GM12878 (cell line): ENCODE measurements at regions not wholly inside any gene's neighbourhood (a gene's known extent, or its start where the extent isn't known, plus 50 kb on each side); places are given as distances from the start of the nearest gene placed in this dataset.

ENCODE experiments used
- CEBPZ ChIP-seq: fragments of 150-350 bp; IDR thresholded peaks from 2 replicates; pipeline ENCODE4 v1.6.1; 2016; ENCODE audit warnings: low read depth, low read length
- E2F8 ChIP-seq: fragments of 450-650 bp; IDR thresholded peaks from 2 replicates; pipeline ENCODE4 v1.6.1; 2018; ENCODE audit warnings: mild to moderate bottlenecking, low read depth, moderate library complexity; ENCODE audit not compliant: partially characterized antibody
- EGR1 ChIP-seq, 2 experiments: IDR thresholded peaks; 1 replicate in 1 of 2; 2 replicates in 1 of 2; pipeline ENCODE4 v1.6.1; 2011 to 2012; ENCODE audit warnings: low read depth in 2 of 2, low read length in 2 of 2, borderline replicate concordance in 1 of 2, mild to moderate bottlenecking in 1 of 2, moderate library complexity in 1 of 2
- ESRRA ChIP-seq: IDR thresholded peaks from 2 replicates; pipeline ENCODE4 v1.6.1; 2012; ENCODE audit warnings: mild to moderate bottlenecking, low read length, improper control_type of control experiment
- FOXK2 ChIP-seq: fragments of 450-650 bp; IDR thresholded peaks from 2 replicates; pipeline ENCODE4 v1.6.1; 2017; ENCODE audit warnings: mild to moderate bottlenecking, moderate library complexity
- MXI1 ChIP-seq: fragments of 150-350 bp; IDR thresholded peaks from 2 replicates; pipeline ENCODE4 v1.6.1; 2011; ENCODE audit warnings: low read depth, mild to moderate bottlenecking, inconsistent platforms, low read length, improper control_type of control experiment
- RUNX3 ChIP-seq: IDR thresholded peaks from 2 replicates; pipeline ENCODE4 v1.6.1; 2012; ENCODE audit warnings: low read length, inconsistent platforms
- SIN3A ChIP-seq: IDR thresholded peaks from 2 replicates; pipeline ENCODE4 v1.6.1; 2012; ENCODE audit warnings: low read depth, low read length, improper control_type of control experiment
- SIX5 ChIP-seq: IDR thresholded peaks from 2 replicates; pipeline ENCODE4 v1.6.1; 2011; ENCODE audit warnings: mild to moderate bottlenecking, low read depth, low read length, moderate library complexity; ENCODE audit not compliant: severe bottlenecking
- SMAD1 ChIP-seq: fragments of 450-650 bp; IDR thresholded peaks from 2 replicates; pipeline ENCODE4 v1.6.1; 2018; ENCODE audit warnings: mild to moderate bottlenecking, low read depth; ENCODE audit not compliant: partially characterized antibody
- STAT1 ChIP-seq: fragments of 450-650 bp; conservative IDR thresholded peaks from 2 replicates; pipeline ENCODE4 v1.6.1; 2014; ENCODE audit warnings: antibody characterized with exemption, mild to moderate bottlenecking
- SUZ12 ChIP-seq: fragments of 200-600 bp; sonication (generic); IDR thresholded peaks from one replicate; pipeline ENCODE4 v1.6.1; 2018; ENCODE audit warnings: antibody characterized with exemption, mild to moderate bottlenecking; ENCODE audit not compliant: unreplicated experiment
- ZBTB4 ChIP-seq: fragments of 450-650 bp; formaldehyde crosslinking; IDR thresholded peaks from 2 replicates; pipeline ENCODE4 v1.4.0; 2022; ENCODE audit warnings: mild to moderate bottlenecking, moderate library complexity
- TF ChIP-seq, protein P1 (sequence below): fragments of 150-350 bp; IDR thresholded peaks from 2 replicates; pipeline ENCODE4 v1.6.1; 2014; ENCODE audit warnings: mild to moderate bottlenecking, low read depth, low read length
- TF ChIP-seq, protein P2 (sequence below): fragments of 450-650 bp; IDR thresholded peaks from 2 replicates; pipeline ENCODE4 v1.6.1; 2017; ENCODE audit warnings: low read depth, mild to moderate bottlenecking, moderate library complexity

- TF ChIP-seq SUZ12 (no peak), CEBPZ (no peak), EGR1 (IDR thresholded peaks at IDR 0.05; ENCODE audit: borderline replicate concordance in 1 of 2, low read depth in 2 of 2, low read length in 2 of 2) (no peak), MXI1 (no peak), RUNX3 (no peak), ESRRA (no peak), E2F8 (no peak), FOXK2 (no peak), SIX5 (no peak), SIN3A (no peak), STAT1 (no peak), ZBTB4 (CRISPR knock-in tag) (no peak), SMAD1 (no peak)
- TF ChIP-seq, protein P1, sequence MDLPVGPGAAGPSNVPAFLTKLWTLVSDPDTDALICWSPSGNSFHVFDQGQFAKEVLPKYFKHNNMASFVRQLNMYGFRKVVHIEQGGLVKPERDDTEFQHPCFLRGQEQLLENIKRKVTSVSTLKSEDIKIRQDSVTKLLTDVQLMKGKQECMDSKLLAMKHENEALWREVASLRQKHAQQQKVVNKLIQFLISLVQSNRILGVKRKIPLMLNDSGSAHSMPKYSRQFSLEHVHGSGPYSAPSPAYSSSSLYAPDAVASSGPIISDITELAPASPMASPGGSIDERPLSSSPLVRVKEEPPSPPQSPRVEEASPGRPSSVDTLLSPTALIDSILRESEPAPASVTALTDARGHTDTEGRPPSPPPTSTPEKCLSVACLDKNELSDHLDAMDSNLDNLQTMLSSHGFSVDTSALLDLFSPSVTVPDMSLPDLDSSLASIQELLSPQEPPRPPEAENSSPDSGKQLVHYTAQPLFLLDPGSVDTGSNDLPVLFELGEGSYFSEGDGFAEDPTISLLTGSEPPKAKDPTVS: no peak
- TF ChIP-seq, protein P2, sequence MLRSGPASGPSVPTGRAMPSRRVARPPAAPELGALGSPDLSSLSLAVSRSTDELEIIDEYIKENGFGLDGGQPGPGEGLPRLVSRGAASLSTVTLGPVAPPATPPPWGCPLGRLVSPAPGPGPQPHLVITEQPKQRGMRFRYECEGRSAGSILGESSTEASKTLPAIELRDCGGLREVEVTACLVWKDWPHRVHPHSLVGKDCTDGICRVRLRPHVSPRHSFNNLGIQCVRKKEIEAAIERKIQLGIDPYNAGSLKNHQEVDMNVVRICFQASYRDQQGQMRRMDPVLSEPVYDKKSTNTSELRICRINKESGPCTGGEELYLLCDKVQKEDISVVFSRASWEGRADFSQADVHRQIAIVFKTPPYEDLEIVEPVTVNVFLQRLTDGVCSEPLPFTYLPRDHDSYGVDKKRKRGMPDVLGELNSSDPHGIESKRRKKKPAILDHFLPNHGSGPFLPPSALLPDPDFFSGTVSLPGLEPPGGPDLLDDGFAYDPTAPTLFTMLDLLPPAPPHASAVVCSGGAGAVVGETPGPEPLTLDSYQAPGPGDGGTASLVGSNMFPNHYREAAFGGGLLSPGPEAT: no peak
These were observed 243.6 kb downstream of the DLEU7 start (continued) for GRCh38 chr13:50599927-50600326.
